ENCODE measurements at regions not wholly inside any gene's neighbourhood (a gene's known extent, or its start where the extent isn't known, plus 50 kb on each side); places are given as distances from the start of the nearest gene placed in this dataset.

DNA sequence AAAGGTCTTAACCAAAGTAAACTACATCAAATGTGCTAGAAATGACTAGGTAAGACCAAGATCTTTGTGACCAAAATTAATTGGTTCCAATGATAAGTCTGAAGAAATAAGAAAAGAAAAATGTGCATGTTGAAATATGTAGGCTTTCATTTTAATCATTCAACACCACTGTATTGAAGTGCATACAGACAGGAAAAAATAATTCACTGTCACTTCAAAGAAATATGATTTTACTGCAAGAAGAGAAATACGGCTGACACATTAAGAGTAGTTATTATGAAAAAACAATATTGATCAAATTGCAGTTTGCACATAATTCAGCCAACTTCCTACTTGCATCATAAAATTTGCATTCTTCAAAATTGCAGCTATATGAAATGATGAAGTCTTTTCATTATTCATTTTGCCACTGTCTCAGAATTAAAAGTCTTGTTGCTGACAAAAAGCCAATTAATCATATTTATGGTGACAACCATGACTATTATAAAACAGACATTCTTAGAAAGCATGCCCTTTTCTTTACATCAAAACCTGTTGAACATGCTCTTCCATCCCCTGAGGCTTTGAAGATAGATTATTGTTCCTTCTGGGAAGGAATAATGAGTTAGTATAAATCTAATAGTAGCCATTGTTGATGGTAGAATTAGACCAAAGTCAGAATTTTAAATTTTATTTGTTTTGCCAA, 405.9 kb upstream of the MAD2L1 start:
- TF ChIP-seq POLR2AphosphoS5 (IDR thresholded peaks at IDR 0.05; ENCODE audit: borderline replicate concordance, low read depth, low read length), result no peak
- TF ChIP-seq EZH2 (IDR thresholded peaks at IDR 0.05), result no peak
